HCT116 (cell line): ENCODE measurements at regions not wholly inside any gene's neighbourhood (a gene's known extent, or its start where the extent isn't known, plus 50 kb on each side); places are given as distances from the start of the nearest gene placed in this dataset.

Experiments
- ATAC-seq: fragments of 200-7000 bp; cut with Tn5 transposase; 2 replicates; pipeline ENCODE4 v1.9.1; 2020; ENCODE audit warnings: mild to moderate bottlenecking, moderate library complexity
- BruUV-seq: library from RNA; stranded (reverse); fragments of 400-500 nt; replicated peaks from 2 replicates; lab custom pipeline; 2021; lab: Mats Ljungman, UMichigan
- CTCF ChIA-PET: fragments of 300-600 bp; sonication (Branson Sonifier 250); formaldehyde crosslinking; loops from one replicate; lab custom pipeline; 2021; ENCODE audit warnings: antibody characterized with exemption; lab: Charles Lee
- POLR2A ChIA-PET: fragments of 300-600, 350-600 bp; sonication (Branson Sonifier 250); formaldehyde crosslinking; loops from one replicate; lab custom pipeline; 2021; ENCODE audit warnings: antibody characterized with exemption; lab: Charles Lee
- RAD21 ChIA-PET, 2 experiments: fragments of 300-600 bp; sonication (Branson Sonifier 250); formaldehyde crosslinking; loops; one replicate each; lab custom pipeline; 2023; ENCODE audit warnings: low total read pairs in 2 of 2; ENCODE audit not compliant: uncharacterized antibody in 2 of 2, unreplicated experiment in 2 of 2, low non-redundant PET in 1 of 2; lab: Charles Lee
- DNase-seq: peaks from one replicate; pipeline ENCODE4 v3.0.0-alpha.2; 2010; ENCODE audit warnings: low read depth, low spot score
- H2AFZ ChIP-seq: fragments of 200-600 bp; shearing (Covaris generic), sonication (generic); 2 replicates; pipeline ENCODE4 v1.6.1; 2017; ENCODE audit warnings: low read depth, mixed run types, mixed read lengths, antibody characterized with exemption, low read length; ENCODE audit not compliant: poor library complexity, severe bottlenecking
- H3K27ac ChIP-seq: 2 replicates; pipeline ENCODE4 v1.5.1; 2012; ENCODE audit warnings: low read depth, low read length
- H3K27me3 ChIP-seq: fragments of 200-600 bp; sonication (generic); 2 replicates; pipeline ENCODE4 v1.6.1; 2016; ENCODE audit warnings: mixed run types, low read length, mixed read lengths; ENCODE audit not compliant: insufficient read depth
- H3K36me3 ChIP-seq, 2 experiments: fragments of 200-500 bp in 1 of 2; fragments of 200-600 bp in 1 of 2; sonication (Bioruptor generic) in 1 of 2; sonication (generic) in 1 of 2; 2 replicates each; pipeline versions ENCODE4 v1.5.1 to v1.6.1; 2014 to 2016; ENCODE audit warnings: low read length in 2 of 2, inconsistent platforms in 1 of 2, mixed read lengths in 1 of 2, mixed run types in 1 of 2; ENCODE audit not compliant: insufficient read depth in 2 of 2, control insufficient read depth in 1 of 2
- H3K4me1 ChIP-seq, 2 experiments: fragments of 200-600 bp in 1 of 2; sonication (generic) in 1 of 2; 2 replicates each; pipeline versions ENCODE4 v1.5.1 to v1.6.1; 2012 to 2017; ENCODE audit warnings: low read length in 2 of 2, inconsistent platforms in 1 of 2, mild to moderate bottlenecking in 1 of 2, mixed read lengths in 1 of 2, mixed run types in 1 of 2, moderate library complexity in 1 of 2; ENCODE audit not compliant: insufficient read depth in 2 of 2, control insufficient read depth in 1 of 2
- H3K4me2 ChIP-seq: fragments of 200-600 bp; sonication (generic); 2 replicates; pipeline ENCODE4 v1.6.1; 2017; ENCODE audit warnings: mixed run types, low read length, mixed read lengths
- H3K4me3 ChIP-seq, 2 experiments: fragments of 200-600 bp in 1 of 2; sonication (generic) in 1 of 2; replicated peaks in 1 of 2; 2 replicates each; pipeline ENCODE4 v1.5.1; 2011 to 2016; ENCODE audit warnings: low read length in 2 of 2, control low read depth in 1 of 2, low read depth in 1 of 2, mild to moderate bottlenecking in 1 of 2, mixed read lengths in 1 of 2, mixed run types in 1 of 2
- H3K79me2 ChIP-seq: fragments of 200-600 bp; sonication (generic); 2 replicates; pipeline ENCODE4 v1.6.1; 2017; ENCODE audit warnings: mild to moderate bottlenecking, mixed run types, low read length, moderate library complexity, mixed read lengths; ENCODE audit not compliant: insufficient read depth
- H3K9ac ChIP-seq: fragments of 200-600 bp; sonication (generic); 2 replicates; pipeline ENCODE4 v1.6.1; 2016; ENCODE audit warnings: low read length, mixed read lengths
- H3K9me2 ChIP-seq: fragments of 200-600 bp; sonication (generic), shearing (Covaris generic); 2 replicates; pipeline ENCODE4 v1.6.1; 2017; ENCODE audit warnings: mixed run types, mild to moderate bottlenecking, moderate library complexity; ENCODE audit not compliant: insufficient read depth
- H3K9me3 ChIP-seq, 2 experiments: fragments of 200-500 bp in 1 of 2; fragments of 200-600 bp in 1 of 2; sonication (Bioruptor generic) in 1 of 2; sonication (generic) in 1 of 2; 2 replicates each; pipeline ENCODE4 v1.6.1; 2014 to 2017; ENCODE audit warnings: low read length in 2 of 2, mixed read lengths in 2 of 2, inconsistent platforms in 1 of 2, low read depth in 1 of 2, mild to moderate bottlenecking in 1 of 2, mixed run types in 1 of 2, moderate library complexity in 1 of 2; ENCODE audit not compliant: control insufficient read depth in 1 of 2, insufficient read depth in 1 of 2
- H4K20me1 ChIP-seq: fragments of 200-600 bp; sonication (generic), shearing (Covaris generic); 2 replicates; pipeline ENCODE4 v1.6.1; 2017; ENCODE audit warnings: mixed run types, mild to moderate bottlenecking, moderate library complexity; ENCODE audit not compliant: insufficient read depth
- ATF3 ChIP-seq: IDR thresholded peaks from 2 replicates; pipeline ENCODE4 v1.6.1; 2012
- CTCF ChIP-seq, 3 experiments: fragments of 200-600 bp in 1 of 3; sonication (generic) in 1 of 3; IDR thresholded peaks in 2 of 3; conservative IDR thresholded peaks in 1 of 3; 2 replicates each; pipeline ENCODE4 v1.5.1; 2012 to 2017; ENCODE audit warnings: low read depth in 2 of 3, low read length in 2 of 3, antibody characterized with exemption in 1 of 3, borderline replicate concordance in 1 of 3, control low read depth in 1 of 3, mild to moderate bottlenecking in 1 of 3, mixed read lengths in 1 of 3, mixed run types in 1 of 3, moderate library complexity in 1 of 3; ENCODE audit not compliant: insufficient read depth in 1 of 3
- EGR1 ChIP-seq: IDR thresholded peaks from 2 replicates; pipeline ENCODE4 v1.6.1; 2012; ENCODE audit warnings: low read depth
- ELF1 ChIP-seq: IDR thresholded peaks from 2 replicates; pipeline ENCODE4 v1.6.1; 2012; ENCODE audit warnings: low read depth, borderline replicate concordance
- EZH2phosphoT487 ChIP-seq: fragments of 200-600 bp; IDR thresholded peaks from 2 replicates; pipeline ENCODE4 v1.6.1; 2018; ENCODE audit warnings: antibody characterized with exemption, borderline replicate concordance
- FOSL1 ChIP-seq: IDR thresholded peaks from 2 replicates; pipeline ENCODE4 v1.6.1; 2012; ENCODE audit warnings: low read depth
- JUND ChIP-seq: IDR thresholded peaks from 2 replicates; pipeline ENCODE4 v1.6.1; 2012
- MAX ChIP-seq: IDR thresholded peaks from 2 replicates; pipeline ENCODE4 v1.6.1; 2012
- POLR2A ChIP-seq: IDR thresholded peaks from 2 replicates; pipeline ENCODE4 v1.7.0; 2011; ENCODE audit warnings: borderline replicate concordance; ENCODE audit not compliant: insufficient read depth, insufficient read length; ENCODE audit errors: extremely low read depth
- POLR2AphosphoS5 ChIP-seq: IDR thresholded peaks from 2 replicates; pipeline ENCODE4 v1.6.1; 2011; ENCODE audit warnings: mild to moderate bottlenecking, low read depth, low read length, moderate library complexity
- RAD21 ChIP-seq: IDR thresholded peaks from 2 replicates; pipeline ENCODE4 v1.6.1; 2012; ENCODE audit warnings: low read depth, mild to moderate bottlenecking
- SIN3A ChIP-seq: IDR thresholded peaks from 2 replicates; pipeline ENCODE4 v1.6.1; 2012; ENCODE audit warnings: low read depth
- SRF ChIP-seq: IDR thresholded peaks from 2 replicates; pipeline ENCODE4 v1.6.1; 2012; ENCODE audit warnings: low read depth
- TCF7L2 ChIP-seq: IDR thresholded peaks from 2 replicates; pipeline ENCODE4 v1.7.0; 2011; ENCODE audit warnings: borderline replicate concordance, inconsistent platforms; ENCODE audit not compliant: insufficient read depth, insufficient read length; ENCODE audit errors: extremely low read depth
- intact Hi-C: fragments of 100-400 bp; cut with micrococcal nuclease; formaldehyde crosslinking; loops from 2 replicates; pipeline ENCODE4 v1.10.0; 2022
- TF ChIP-seq, protein P1 (sequence below): IDR thresholded peaks from 2 replicates; pipeline ENCODE4 v1.6.1; 2012; ENCODE audit warnings: low read depth

DNA sequence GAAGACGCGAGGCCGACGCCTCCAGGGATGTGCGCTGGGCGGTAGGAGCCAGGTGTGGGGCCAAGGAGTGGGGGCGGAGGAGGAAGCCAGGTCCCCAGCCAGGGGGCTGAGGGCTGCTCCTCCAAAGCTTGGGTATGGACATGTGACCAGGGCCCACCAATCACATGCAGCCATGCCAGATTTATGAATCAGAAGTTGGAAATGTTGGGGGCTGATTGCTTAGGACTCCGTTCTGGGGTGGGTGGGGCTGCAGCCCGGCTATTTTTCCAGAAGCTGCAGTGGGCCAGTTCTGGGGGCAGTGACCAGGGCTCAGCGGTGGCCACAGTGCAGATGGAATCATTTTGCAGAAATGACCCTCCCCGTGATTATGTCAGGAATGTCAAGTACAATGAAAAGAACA, 96.0 kb downstream of the CEBPB start (continued):
- TF ChIP-seq, protein P1, sequence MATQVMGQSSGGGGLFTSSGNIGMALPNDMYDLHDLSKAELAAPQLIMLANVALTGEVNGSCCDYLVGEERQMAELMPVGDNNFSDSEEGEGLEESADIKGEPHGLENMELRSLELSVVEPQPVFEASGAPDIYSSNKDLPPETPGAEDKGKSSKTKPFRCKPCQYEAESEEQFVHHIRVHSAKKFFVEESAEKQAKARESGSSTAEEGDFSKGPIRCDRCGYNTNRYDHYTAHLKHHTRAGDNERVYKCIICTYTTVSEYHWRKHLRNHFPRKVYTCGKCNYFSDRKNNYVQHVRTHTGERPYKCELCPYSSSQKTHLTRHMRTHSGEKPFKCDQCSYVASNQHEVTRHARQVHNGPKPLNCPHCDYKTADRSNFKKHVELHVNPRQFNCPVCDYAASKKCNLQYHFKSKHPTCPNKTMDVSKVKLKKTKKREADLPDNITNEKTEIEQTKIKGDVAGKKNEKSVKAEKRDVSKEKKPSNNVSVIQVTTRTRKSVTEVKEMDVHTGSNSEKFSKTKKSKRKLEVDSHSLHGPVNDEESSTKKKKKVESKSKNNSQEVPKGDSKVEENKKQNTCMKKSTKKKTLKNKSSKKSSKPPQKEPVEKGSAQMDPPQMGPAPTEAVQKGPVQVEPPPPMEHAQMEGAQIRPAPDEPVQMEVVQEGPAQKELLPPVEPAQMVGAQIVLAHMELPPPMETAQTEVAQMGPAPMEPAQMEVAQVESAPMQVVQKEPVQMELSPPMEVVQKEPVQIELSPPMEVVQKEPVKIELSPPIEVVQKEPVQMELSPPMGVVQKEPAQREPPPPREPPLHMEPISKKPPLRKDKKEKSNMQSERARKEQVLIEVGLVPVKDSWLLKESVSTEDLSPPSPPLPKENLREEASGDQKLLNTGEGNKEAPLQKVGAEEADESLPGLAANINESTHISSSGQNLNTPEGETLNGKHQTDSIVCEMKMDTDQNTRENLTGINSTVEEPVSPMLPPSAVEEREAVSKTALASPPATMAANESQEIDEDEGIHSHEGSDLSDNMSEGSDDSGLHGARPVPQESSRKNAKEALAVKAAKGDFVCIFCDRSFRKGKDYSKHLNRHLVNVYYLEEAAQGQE = no peak
- no peak for TF ChIP-seq SRF
- no peak for TF ChIP-seq POLR2A
- TF ChIP-seq SIN3A = no peak
- no peak for TF ChIP-seq TCF7L2
- no peak for TF ChIP-seq CTCF (IDR thresholded peaks at IDR 0.05 in 2 of 3, conservative IDR thresholded peaks at IDR 0.05 in 1 of 3; ENCODE audit: borderline replicate concordance in 1 of 3, insufficient read depth in 1 of 3, low read depth in 2 of 3, low read length in 2 of 3)
- no peak for TF ChIP-seq MAX
- TF ChIP-seq JUND = no peak
- TF ChIP-seq RAD21 = no peak

DNA sequence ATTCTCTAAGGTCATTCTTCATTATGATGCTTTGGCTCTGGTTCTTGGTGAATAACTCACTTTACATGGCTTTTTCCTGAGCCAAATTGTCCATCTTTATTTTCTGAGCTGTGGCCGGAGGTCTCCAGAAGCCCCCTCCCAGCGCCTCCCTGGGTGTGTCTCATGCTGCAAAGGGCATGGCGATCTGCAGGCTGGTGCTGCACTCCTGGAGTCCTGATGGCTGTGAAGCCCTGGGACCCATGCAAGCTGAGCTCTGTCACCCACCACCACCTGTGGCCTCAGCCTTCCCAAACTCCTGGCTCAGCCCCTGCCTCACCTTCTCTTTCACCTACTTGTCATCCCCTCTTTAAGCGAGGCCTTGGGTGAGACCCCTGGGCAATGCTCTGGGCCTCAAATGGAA, 96.9 kb downstream of the CEBPB start:
- no TSS peak for BruUV-seq
- Histone ChIP-seq H3K9me3 (no peaks in the 10 kb centered on the region), H3K9ac (no peak overlapping the region), H3K27me3 (no peaks in the 10 kb centered on the region), H3K4me1 (peaks cover 57 to 68% of the 10 kb centered on the region in 2 experiments), H4K20me1 (no peaks in the 10 kb centered on the region), H3K4me2 (no peak overlapping the region), H3K79me2 (no peaks in the 10 kb centered on the region), H3K27ac (peak overlapping the region; percentile 91; the same call in 1 of the 2 replicates), H2AFZ (no peak overlapping the region), H3K36me3 (no peaks in the 10 kb centered on the region), H3K9me2 (no peaks in the 10 kb centered on the region), H3K4me3 (no peak overlapping the region)
- ATAC-seq = no peak
- RAD21 ChIA-PET = no interaction called here
- DNase-seq = no peak
- CTCF ChIA-PET = no interaction called here
- intact Hi-C loops = no loop called here
- POLR2A ChIA-PET = no interaction called here
- no peak for TF ChIP-seq ATF3
- TF ChIP-seq POLR2A = no peak
- no peak for TF ChIP-seq SIN3A
- TF ChIP-seq RAD21 = no peak
- TF ChIP-seq FOSL1 = no peak
- no peak for TF ChIP-seq POLR2AphosphoS5
- TF ChIP-seq JUND = no peak
- no peak for TF ChIP-seq EZH2phosphoT487
- no peak for TF ChIP-seq ELF1
- no peak for TF ChIP-seq EGR1
- no peak for TF ChIP-seq MAX
- TF ChIP-seq CTCF (IDR thresholded peaks at IDR 0.05 in 2 of 3, conservative IDR thresholded peaks at IDR 0.05 in 1 of 3; ENCODE audit: borderline replicate concordance in 1 of 3, insufficient read depth in 1 of 3, low read depth in 2 of 3, low read length in 2 of 3) = no peak
